Activated T-helper 17 cell treated with anti-CD3 and anti-CD28 coated beads, Interleukin-2, amount 50 U/mL, for 72 hours (primary cell): ENCODE measurements at regions not wholly inside any gene's neighbourhood (a gene's known extent, or its start where the extent isn't known, plus 50 kb on each side); places are given as distances from the start of the nearest gene placed in this dataset.
"Not testable (repeated sequence)": the region's sequence is repeated elsewhere in the genome, so short reads cannot be mapped to it uniquely, and the experiment has no call there.

Experiments
- ATAC-seq: fragments of 150-1000 bp; cut with Tn5 transposase; replicated peaks from 2 replicates; pipeline ENCODE4 v1.10.0; 2021; ENCODE audit warnings: mild to moderate bottlenecking, moderate library complexity
- H3K27ac Mint-ChIP-seq: one replicate; pipeline ENCODE4 v1.8.0; 2022; ENCODE audit warnings: mixed read lengths
- H3K27me3 Mint-ChIP-seq: one replicate; pipeline ENCODE4 v1.8.0; 2022; ENCODE audit warnings: mixed read lengths
- H3K36me3 Mint-ChIP-seq: one replicate; pipeline ENCODE4 v1.8.0; 2022; ENCODE audit warnings: low read depth, mild to moderate bottlenecking, mixed read lengths
- H3K4me1 Mint-ChIP-seq: one replicate; pipeline ENCODE4 v1.8.0; 2022; ENCODE audit warnings: mixed read lengths
- H3K4me3 Mint-ChIP-seq: one replicate; pipeline ENCODE4 v1.8.0; 2022; ENCODE audit warnings: mild to moderate bottlenecking, mixed read lengths
- H3K9me3 Mint-ChIP-seq: one replicate; pipeline ENCODE4 v1.8.0; 2022; ENCODE audit warnings: mixed read lengths

GRCh38 chr2:184031402-184032147 lies 566.8 kb upstream of the ZNF804A start:
- no peak for ATAC-seq

GRCh38 chr2:184032983-184033382 lies 565.3 kb upstream of the ZNF804A start:
- Mint-ChIP-seq H3K36me3 (no peaks in the 10 kb centered on the region), H3K4me1 (no peaks in the 10 kb centered on the region), H3K9me3 (peaks cover 4% of the 10 kb centered on the region), H3K27ac (no peak overlapping the region), H3K4me3 (no peak overlapping the region), H3K27me3 (no peaks in the 10 kb centered on the region)
- ATAC-seq = no peak

More at GRCh38 chr2:184031402-184032147, 566.8 kb upstream of the ZNF804A start:
- Mint-ChIP-seq H3K4me1 (no peaks in the 10 kb centered on the region), H3K27me3 (no peaks in the 10 kb centered on the region), H3K36me3 (no peaks in the 10 kb centered on the region), H3K4me3 (no peak overlapping the region), H3K27ac (no peak overlapping the region), H3K9me3 (peaks cover 4% of the 10 kb centered on the region)

- Mint-ChIP-seq H3K4me3 (no peak overlapping the region), H3K27me3 (no peaks in the 10 kb centered on the region), H3K36me3 (no peaks in the 10 kb centered on the region), H3K4me1 (no peaks in the 10 kb centered on the region), H3K27ac (no peak overlapping the region), H3K9me3 (no peaks in the 10 kb centered on the region)
- ATAC-seq = no peak
Observed at GRCh38 chr2:184037273-184037672, 561.1 kb upstream of the ZNF804A start.

GRCh38 chr2:184039493-184039892 lies 558.8 kb upstream of the ZNF804A start:
- Mint-ChIP-seq H3K4me3 (no peak overlapping the region), H3K27me3 (no peaks in the 10 kb centered on the region), H3K36me3 (no peaks in the 10 kb centered on the region), H3K9me3 (peaks cover 4% of the 10 kb centered on the region), H3K4me1 (no peaks in the 10 kb centered on the region), H3K27ac (no peak overlapping the region)
- no peak for ATAC-seq

GRCh38 chr2:184040230-184040629 lies 558.1 kb upstream of the ZNF804A start:
- Mint-ChIP-seq H3K4me3 (no peak overlapping the region), H3K4me1 (no peaks in the 10 kb centered on the region), H3K36me3 (no peaks in the 10 kb centered on the region), H3K27me3 (no peaks in the 10 kb centered on the region), H3K9me3 (peaks cover 4% of the 10 kb centered on the region), H3K27ac (no peak overlapping the region)
- no peak for ATAC-seq

GRCh38 chr2:184041077-184041476 lies 557.3 kb upstream of the ZNF804A start:
- H3K27me3 Mint-ChIP-seq = no peaks in the 10 kb centered on the region
- peaks cover 8% of the 10 kb centered on the region for H3K9me3 Mint-ChIP-seq
- no peak for ATAC-seq
- no peak overlapping the region for H3K4me3 Mint-ChIP-seq
- H3K36me3 Mint-ChIP-seq = no peaks in the 10 kb centered on the region
- H3K27ac Mint-ChIP-seq = no peak overlapping the region
- no peaks in the 10 kb centered on the region for H3K4me1 Mint-ChIP-seq

GRCh38 chr2:184041777-184042176 lies 556.6 kb upstream of the ZNF804A start:
- Mint-ChIP-seq H3K36me3 (no peaks in the 10 kb centered on the region), H3K4me3 (no peak overlapping the region), H3K27ac (no peak overlapping the region), H3K9me3 (peaks cover 8% of the 10 kb centered on the region), H3K27me3 (no peaks in the 10 kb centered on the region), H3K4me1 (no peaks in the 10 kb centered on the region)
- no peak for ATAC-seq

- no peaks in the 10 kb centered on the region for H3K36me3 Mint-ChIP-seq
- no peak overlapping the region for H3K27ac Mint-ChIP-seq
- ATAC-seq = no peak
- H3K4me1 Mint-ChIP-seq = no peaks in the 10 kb centered on the region
- H3K27me3 Mint-ChIP-seq = no peaks in the 10 kb centered on the region
- no peak overlapping the region for H3K4me3 Mint-ChIP-seq
- peaks cover 12% of the 10 kb centered on the region for H3K9me3 Mint-ChIP-seq
Observed at GRCh38 chr2:184047536-184047935, 550.8 kb upstream of the ZNF804A start.

- Mint-ChIP-seq H3K4me3 (no peak overlapping the region), H3K27ac (no peak overlapping the region), H3K4me1 (no peaks in the 10 kb centered on the region), H3K27me3 (no peaks in the 10 kb centered on the region), H3K36me3 (no peaks in the 10 kb centered on the region), H3K9me3 (peaks cover 8% of the 10 kb centered on the region)
- ATAC-seq = no peak
Observed at GRCh38 chr2:184049566-184049965, 548.8 kb upstream of the ZNF804A start.

GRCh38 chr2:184053326-184053725 lies 545.0 kb upstream of the ZNF804A start:
- no peak overlapping the region for H3K4me3 Mint-ChIP-seq
- no peak overlapping the region for H3K27ac Mint-ChIP-seq
- no peaks in the 10 kb centered on the region for H3K27me3 Mint-ChIP-seq
- peaks cover 4% of the 10 kb centered on the region for H3K9me3 Mint-ChIP-seq
- ATAC-seq = no peak
- H3K36me3 Mint-ChIP-seq = no peaks in the 10 kb centered on the region
- H3K4me1 Mint-ChIP-seq = no peaks in the 10 kb centered on the region

GRCh38 chr2:184054419-184054818 lies 543.9 kb upstream of the ZNF804A start:
- ATAC-seq = not testable (repeated sequence)

GRCh38 chr2:184057910-184058309 lies 540.4 kb upstream of the ZNF804A start:
- ATAC-seq = no peak
- Mint-ChIP-seq H3K27ac (no peak overlapping the region), H3K4me3 (no peak overlapping the region), H3K9me3 (no peaks in the 10 kb centered on the region), H3K36me3 (no peaks in the 10 kb centered on the region), H3K4me1 (no peaks in the 10 kb centered on the region), H3K27me3 (no peaks in the 10 kb centered on the region)

More at GRCh38 chr2:184054419-184054818, 543.9 kb upstream of the ZNF804A start:
- not testable (repeated sequence) for H3K9me3 Mint-ChIP-seq, H3K36me3 Mint-ChIP-seq, H3K4me3 Mint-ChIP-seq, H3K27ac Mint-ChIP-seq, H3K27me3 Mint-ChIP-seq, H3K4me1 Mint-ChIP-seq

- H3K9me3 Mint-ChIP-seq = peaks cover 11% of the 10 kb centered on the region
- H3K4me3 Mint-ChIP-seq, H3K4me1 Mint-ChIP-seq, ATAC-seq, H3K27me3 Mint-ChIP-seq, H3K36me3 Mint-ChIP-seq, H3K27ac Mint-ChIP-seq: not testable (repeated sequence)
Observed at GRCh38 chr2:184060268-184060667, 538.1 kb upstream of the ZNF804A start.

GRCh38 chr2:184067502-184067901 lies 530.8 kb upstream of the ZNF804A start:
- Mint-ChIP-seq H3K27me3 (no peaks in the 10 kb centered on the region), H3K36me3 (no peaks in the 10 kb centered on the region), H3K4me1 (no peaks in the 10 kb centered on the region), H3K27ac (no peak overlapping the region), H3K4me3 (no peak overlapping the region), H3K9me3 (peaks cover 15% of the 10 kb centered on the region)
- ATAC-seq = no peak

- peaks cover 6% of the 10 kb centered on the region for H3K9me3 Mint-ChIP-seq
- no peaks in the 10 kb centered on the region for H3K4me1 Mint-ChIP-seq
- no peaks in the 10 kb centered on the region for H3K36me3 Mint-ChIP-seq
- no peak for ATAC-seq
- H3K4me3 Mint-ChIP-seq = no peak overlapping the region
- no peak overlapping the region for H3K27ac Mint-ChIP-seq
- no peaks in the 10 kb centered on the region for H3K27me3 Mint-ChIP-seq
Observed at GRCh38 chr2:184072470-184072869, 525.9 kb upstream of the ZNF804A start.

- Mint-ChIP-seq H3K36me3 (no peaks in the 10 kb centered on the region), H3K27ac (no peak overlapping the region), H3K4me3 (no peak overlapping the region), H3K4me1 (no peaks in the 10 kb centered on the region), H3K27me3 (no peaks in the 10 kb centered on the region), H3K9me3 (peaks cover 11% of the 10 kb centered on the region)
- ATAC-seq = no peak
Observed at GRCh38 chr2:184078496-184078895, 519.8 kb upstream of the ZNF804A start.
